Left lung (tissue), 4 donors: ENCODE measurements at regions not wholly inside any gene's neighbourhood (a gene's known extent, or its start where the extent isn't known, plus 50 kb on each side); places are given as distances from the start of the nearest gene placed in this dataset.

Source experiments
- ATAC-seq: fragments of 200-7000 bp; cut with Tn5 transposase; one replicate; pipeline ENCODE4 v1.9.1; 2020; ENCODE audit warnings: moderate library complexity
- DNase-seq, 4 donors: peaks; one replicate each; pipeline ENCODE4 v3.0.0-alpha.2; 2013 to 2020
- H3K27ac ChIP-seq, 2 donors: fragments of 200-600 bp; sonication (generic) in 1 of 2; one replicate each; pipeline versions ENCODE4 v1.5.0 to v1.8.0; 2020 to 2021
- H3K27me3 ChIP-seq, 2 donors: fragments of 200-600 bp; sonication (generic) in 1 of 2; one replicate each; pipeline versions ENCODE4 v1.5.0 to v1.8.0; 2020 to 2021
- H3K36me3 ChIP-seq, 2 donors: fragments of 200-600 bp; sonication (generic) in 1 of 2; one replicate each; pipeline versions ENCODE4 v1.5.0 to v1.8.0; 2020 to 2021
- H3K4me1 ChIP-seq, 2 donors: fragments of 200-600 bp; one replicate each; pipeline ENCODE4 v1.8.0; 2021
- H3K4me3 ChIP-seq, 2 donors: fragments of 200-600 bp; sonication (generic) in 1 of 2; one replicate each; pipeline versions ENCODE4 v1.5.0 to v1.8.0; 2020 to 2021; ENCODE audit warnings: mild to moderate bottlenecking in 1 of 2
- H3K9me3 ChIP-seq, 2 donors: fragments of 200-600 bp; sonication (generic) in 1 of 2; one replicate each; pipeline versions ENCODE4 v1.5.0 to v1.8.0; 2020 to 2021
- intact Hi-C, 2 donors: fragments of 100-400 bp; cut with DNase I; formaldehyde crosslinking; loops; one replicate each; pipeline versions ENCODE4 v1.11.2 to v1.14.2; 2022
- TF ChIP-seq, protein P1 (sequence below), 2 donors: fragments of 200-600 bp; sonication (generic) in 1 of 2; IDR thresholded peaks; one replicate each; pipeline versions ENCODE4 v1.5.0 to v1.8.0; 2021; ENCODE audit warnings: antibody characterized with exemption in 2 of 2
- donor health status: DM: no; HTN: yes; CAD: no.
- donor health status: DM: no; HTN: no; CAD: no.

DNA sequence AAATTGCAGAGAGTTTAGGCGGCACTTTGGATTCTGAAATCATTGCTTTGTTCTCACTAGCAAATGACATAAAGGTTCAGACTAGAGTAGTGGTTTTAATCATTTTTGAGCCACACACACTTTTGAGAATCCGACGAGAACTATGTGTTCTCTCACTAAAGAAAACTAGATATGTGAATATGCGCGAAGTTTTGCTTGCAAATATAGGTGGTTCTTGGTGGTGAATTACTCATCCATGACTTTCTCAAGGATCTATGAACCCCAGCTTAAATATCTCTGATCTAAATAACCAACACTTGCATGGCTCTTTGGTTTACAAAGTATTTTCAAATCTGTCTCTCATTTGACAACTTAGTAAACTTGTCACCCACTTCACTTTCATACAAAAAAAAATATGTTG lies 54.8 kb downstream of the NOG start:
- intact Hi-C loops: no loop called here
- Histone ChIP-seq H3K4me3 (no peak overlapping the region), H3K4me1 (no peaks in the 10 kb centered on the region), H3K36me3 (no peaks in the 10 kb centered on the region), H3K27me3 (no peaks in the 10 kb centered on the region), H3K9me3 (no peaks in the 10 kb centered on the region), H3K27ac (no peak overlapping the region)
- TF ChIP-seq, protein P1, sequence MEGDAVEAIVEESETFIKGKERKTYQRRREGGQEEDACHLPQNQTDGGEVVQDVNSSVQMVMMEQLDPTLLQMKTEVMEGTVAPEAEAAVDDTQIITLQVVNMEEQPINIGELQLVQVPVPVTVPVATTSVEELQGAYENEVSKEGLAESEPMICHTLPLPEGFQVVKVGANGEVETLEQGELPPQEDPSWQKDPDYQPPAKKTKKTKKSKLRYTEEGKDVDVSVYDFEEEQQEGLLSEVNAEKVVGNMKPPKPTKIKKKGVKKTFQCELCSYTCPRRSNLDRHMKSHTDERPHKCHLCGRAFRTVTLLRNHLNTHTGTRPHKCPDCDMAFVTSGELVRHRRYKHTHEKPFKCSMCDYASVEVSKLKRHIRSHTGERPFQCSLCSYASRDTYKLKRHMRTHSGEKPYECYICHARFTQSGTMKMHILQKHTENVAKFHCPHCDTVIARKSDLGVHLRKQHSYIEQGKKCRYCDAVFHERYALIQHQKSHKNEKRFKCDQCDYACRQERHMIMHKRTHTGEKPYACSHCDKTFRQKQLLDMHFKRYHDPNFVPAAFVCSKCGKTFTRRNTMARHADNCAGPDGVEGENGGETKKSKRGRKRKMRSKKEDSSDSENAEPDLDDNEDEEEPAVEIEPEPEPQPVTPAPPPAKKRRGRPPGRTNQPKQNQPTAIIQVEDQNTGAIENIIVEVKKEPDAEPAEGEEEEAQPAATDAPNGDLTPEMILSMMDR (IDR thresholded peaks at IDR 0.05): no peak
- ATAC-seq: no peak
- no peak for DNase-seq

- ATAC-seq: no peak
- Histone ChIP-seq H3K27me3 (no peaks in the 10 kb centered on the region), H3K27ac (no peak overlapping the region), H3K4me1 (no peaks in the 10 kb centered on the region), H3K4me3 (no peak overlapping the region), H3K9me3 (no peaks in the 10 kb centered on the region), H3K36me3 (no peaks in the 10 kb centered on the region)
- intact Hi-C loops: no loop called here
- TF ChIP-seq, protein P1 (IDR thresholded peaks at IDR 0.05): no peak
- DNase-seq: no peak
Measured at GRCh38 chr17:56648806-56649205, 55.3 kb downstream of the NOG start.

- no peaks in the 10 kb centered on the region for H3K4me1 ChIP-seq
- ATAC-seq (no peak), DNase-seq (no peak)
- intact Hi-C loops: no loop called here
- no peak overlapping the region for H3K27ac ChIP-seq
- H3K36me3 ChIP-seq: no peaks in the 10 kb centered on the region
- no peak overlapping the region for H3K4me3 ChIP-seq
- no peaks in the 10 kb centered on the region for H3K27me3 ChIP-seq
- H3K9me3 ChIP-seq: no peaks in the 10 kb centered on the region
- TF ChIP-seq, protein P1 (IDR thresholded peaks at IDR 0.05): no peak
Measured at GRCh38 chr17:56652628-56653027, 59.1 kb downstream of the NOG start.

DNA sequence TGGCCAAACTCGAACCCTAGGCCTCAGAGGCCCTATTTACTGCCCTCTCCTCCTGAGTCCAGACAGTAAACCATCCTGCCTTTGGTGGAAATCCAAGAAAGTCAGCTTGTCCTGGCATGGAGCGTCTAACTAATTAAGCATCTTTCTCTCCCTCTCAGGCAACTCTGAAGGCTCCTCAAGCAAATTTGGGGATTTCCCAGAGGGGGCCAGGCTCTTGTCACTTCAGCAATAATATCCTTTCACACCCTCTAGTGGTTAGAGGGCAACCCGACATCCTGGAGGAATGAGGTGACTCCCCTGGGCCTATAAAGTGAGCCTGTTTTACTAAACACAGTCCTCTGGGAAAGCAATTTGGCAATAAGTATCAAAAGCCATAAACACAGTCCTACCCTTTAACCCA lies 60.4 kb downstream of the NOG start:
- H3K9me3 ChIP-seq: no peaks in the 10 kb centered on the region
- H3K4me1 ChIP-seq: no peaks in the 10 kb centered on the region
- intact Hi-C loops: no loop called here
- H3K27me3 ChIP-seq: no peaks in the 10 kb centered on the region
- peak in 1 of 4 donors; percentile 42 for DNase-seq
- H3K27ac ChIP-seq: no peak overlapping the region
- no peak overlapping the region for H3K4me3 ChIP-seq
- H3K36me3 ChIP-seq: no peaks in the 10 kb centered on the region
- ATAC-seq: peak; percentile 88
- TF ChIP-seq, protein P1 (IDR thresholded peaks at IDR 0.05): peak; percentile 34 to 39

- Histone ChIP-seq H3K36me3 (no peaks in the 10 kb centered on the region), H3K4me1 (no peaks in the 10 kb centered on the region), H3K27ac (no peak overlapping the region), H3K9me3 (no peaks in the 10 kb centered on the region), H3K27me3 (no peaks in the 10 kb centered on the region), H3K4me3 (no peak overlapping the region)
- ATAC-seq: no peak
- no peak for DNase-seq
- intact Hi-C loops: no loop called here
- TF ChIP-seq, protein P1 (IDR thresholded peaks at IDR 0.05): no peak
Measured at GRCh38 chr17:56656701-56657327, 63.3 kb downstream of the NOG start.
